Kidney (tissue), 13 donors: ENCODE measurements at regions not wholly inside any gene's neighbourhood (a gene's known extent, or its start where the extent isn't known, plus 50 kb on each side); places are given as distances from the start of the nearest gene placed in this dataset.

Experiments used
- DNase-seq, 5 donors: peaks; one replicate each; pipeline ENCODE4 v3.0.0-alpha.2; 2013 to 2020
- FAIRE-seq: peaks from 2 replicates; lab custom pipeline; 2012; peaks lifted over from hg19 to GRCh38; lab: Jason Lieb, UNC
- H3K27ac ChIP-seq, 2 donors: one replicate each; pipeline ENCODE4 v1.7.0; 2013; ENCODE audit warnings: low read depth in 2 of 2, low read length in 2 of 2, inconsistent platforms in 1 of 2
- H3K27me3 ChIP-seq: one replicate; pipeline ENCODE4 v1.7.1; 2013; ENCODE audit warnings: low read length, inconsistent platforms; ENCODE audit not compliant: control insufficient read depth, insufficient read depth
- H3K36me3 ChIP-seq, 3 donors: one replicate each; pipeline versions ENCODE4 v1.7.0 to v1.7.1; 2013; ENCODE audit warnings: low read length in 3 of 3, control low read depth in 1 of 3, inconsistent platforms in 1 of 3; ENCODE audit not compliant: insufficient read depth in 3 of 3, control insufficient read depth in 2 of 3
- H3K4me1 ChIP-seq, 3 donors: one replicate each; pipeline versions ENCODE4 v1.7.0 to v1.7.1; 2013; ENCODE audit warnings: low read length in 3 of 3, inconsistent platforms in 1 of 3, low read depth in 1 of 3; ENCODE audit not compliant: control insufficient read depth in 2 of 3, insufficient read depth in 2 of 3
- H3K4me3 ChIP-seq, 3 donors: one replicate each; pipeline versions ENCODE4 v1.7.0 to v1.8.1; 2013; ENCODE audit warnings: low read length in 3 of 3, control low read depth in 1 of 3, inconsistent platforms in 1 of 3
- H3K9ac ChIP-seq, 3 donors: one replicate each; pipeline versions ENCODE4 v1.7.0 to v1.7.1; 2013; ENCODE audit warnings: low read length in 3 of 3, control low read depth in 1 of 3, inconsistent platforms in 1 of 3
- H3K9me3 ChIP-seq, 3 donors: one replicate each; pipeline versions ENCODE4 v1.7.0 to v1.7.1; 2013; ENCODE audit warnings: low read length in 3 of 3, control low read depth in 1 of 3, inconsistent platforms in 1 of 3; ENCODE audit not compliant: control insufficient read depth in 2 of 3, insufficient read depth in 1 of 3
- CTCF ChIP-seq: IDR thresholded peaks from 3 replicates; pipeline ENCODE4 v1.5.1; 2012; ENCODE audit warnings: mild to moderate bottlenecking, moderate library complexity, borderline replicate concordance; ENCODE audit not compliant: insufficient read depth; ENCODE audit errors: extremely low read depth
- intact Hi-C: fragments of 100-400 bp; cut with DNase I; formaldehyde crosslinking; loops from one replicate; pipeline ENCODE4 v1.11.1; 2022
- donor health status: control.
- donor health status: control.
- donor health status: control.
- donor health status: control.
- donor health status: control.
- donor health status: DM: yes; HTN: yes; CAD: no.
- donor health status: Normal renal cell carcinoma (clear cell type).

- Histone ChIP-seq H3K9ac (no peak overlapping the region), H3K27me3 (peaks cover 67% of the 10 kb centered on the region), H3K4me1 (no peaks in the 10 kb centered on the region), H3K36me3 (no peaks in the 10 kb centered on the region), H3K27ac (no peak overlapping the region), H3K9me3 (no peaks in the 10 kb centered on the region), H3K4me3 (no peak overlapping the region)
- intact Hi-C loops: no loop called here
- DNase-seq (peak in 4 of 5 donors; percentile 42 to 70 (median 60)), FAIRE-seq (no peak)
- no peak for TF ChIP-seq CTCF
Observed at GRCh38 chr6:27668442-27669294, 195.8 kb upstream of the ZNF184 start.

GRCh38 chr6:27667657-27668441 lies 194.9 kb upstream of the ZNF184 start:
- Histone ChIP-seq H3K9me3 (no peaks in the 10 kb centered on the region), H3K9ac (no peak overlapping the region), H3K4me3 (no peak overlapping the region), H3K27ac (no peak overlapping the region), H3K36me3 (no peaks in the 10 kb centered on the region), H3K4me1 (no peaks in the 10 kb centered on the region), H3K27me3 (peaks cover 61% of the 10 kb centered on the region)
- peak in 3 of 5 donors; percentile 16 to 19 (median 19) for DNase-seq
- intact Hi-C loops: no loop called here
- TF ChIP-seq CTCF: no peak
- FAIRE-seq: no peak

GRCh38 chr6:27667016-27667656 lies 194.2 kb upstream of the ZNF184 start:
- no peak for TF ChIP-seq CTCF
- H3K9ac ChIP-seq: no peak overlapping the region
- H3K36me3 ChIP-seq: no peaks in the 10 kb centered on the region
- H3K4me3 ChIP-seq: no peak overlapping the region
- FAIRE-seq: no peak
- no peaks in the 10 kb centered on the region for H3K4me1 ChIP-seq
- no peak overlapping the region for H3K27ac ChIP-seq
- peak in 1 of 5 donors; percentile 52 for DNase-seq
- intact Hi-C loops: no loop called here
- peaks cover 58% of the 10 kb centered on the region for H3K27me3 ChIP-seq
- no peaks in the 10 kb centered on the region for H3K9me3 ChIP-seq
